ENCODE measurements at regions not wholly inside any gene's neighbourhood (a gene's known extent, or its start where the extent isn't known, plus 50 kb on each side); places are given as distances from the start of the nearest gene placed in this dataset.

DNA sequence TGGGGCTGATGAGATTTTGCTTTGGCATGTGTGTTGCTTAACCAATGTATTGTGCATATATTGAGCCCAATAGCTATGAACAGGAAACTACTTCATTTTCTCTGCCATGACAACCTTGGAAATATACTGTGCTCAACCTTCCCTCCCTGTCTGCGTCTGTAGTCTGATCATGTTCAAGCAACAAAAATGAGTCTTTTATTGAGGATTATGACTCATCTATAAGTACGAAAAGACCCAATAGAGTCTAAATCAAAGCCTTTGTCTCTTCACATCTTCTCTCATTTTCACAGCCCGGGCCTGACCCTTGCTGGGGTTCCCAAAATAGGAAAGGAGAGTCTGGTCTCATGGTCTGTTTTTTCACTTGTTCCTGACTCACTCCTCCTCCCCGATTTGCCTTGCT, 158.2 kb downstream of the CAND1 start:
- no peak for DNase-seq

DNA sequence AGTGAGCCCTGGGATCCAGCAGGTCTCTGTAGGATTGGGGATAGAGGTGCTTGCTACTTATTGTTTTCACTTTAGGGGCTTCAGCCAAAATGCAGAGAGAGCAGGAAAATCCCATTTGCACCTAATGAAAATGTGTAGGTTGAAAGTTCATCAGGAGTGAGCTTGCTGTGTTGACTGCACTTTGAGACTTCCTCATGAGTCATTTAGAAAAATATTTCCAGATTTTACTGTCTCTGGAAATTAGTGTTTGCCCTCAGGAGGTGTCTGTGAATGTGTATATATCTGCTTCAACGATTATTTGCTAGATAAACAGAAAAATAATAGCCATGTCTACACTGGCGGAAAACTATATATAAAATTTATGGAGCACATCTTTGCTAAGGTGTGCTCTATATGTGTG, 159.3 kb downstream of the CAND1 start:
- DNase-seq = no peak

DNA sequence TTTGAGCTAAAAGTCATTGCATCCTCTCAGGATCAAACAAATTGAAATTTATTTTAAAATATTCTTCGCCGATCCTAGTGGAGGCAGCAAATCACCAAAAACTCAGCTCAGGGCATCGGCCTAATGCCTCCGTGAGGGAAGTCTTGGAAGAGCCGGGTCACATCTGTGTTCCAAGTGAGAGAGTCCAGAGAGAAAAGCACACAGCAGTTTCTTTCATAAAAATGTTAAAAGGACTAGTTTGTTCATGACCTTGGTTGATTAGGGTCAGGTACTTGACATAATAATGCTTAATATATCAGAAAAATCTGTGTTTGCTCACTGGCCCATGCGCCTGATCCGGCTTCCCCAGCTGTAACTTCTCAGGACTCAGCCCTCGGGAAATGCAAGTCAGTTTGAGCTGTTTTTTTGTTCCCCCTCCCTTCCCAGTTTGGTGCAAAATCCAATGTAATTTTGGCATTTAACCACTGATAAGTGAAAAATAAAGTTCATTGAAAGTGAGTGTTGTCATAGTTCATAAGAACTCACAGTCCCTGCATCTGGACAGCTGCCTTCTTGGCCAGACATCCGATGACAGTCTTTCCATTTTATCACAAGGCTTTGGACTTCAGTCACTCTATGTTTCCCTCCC, 161.7 kb downstream of the CAND1 start:
- peak; percentile 67 for DNase-seq

DNA sequence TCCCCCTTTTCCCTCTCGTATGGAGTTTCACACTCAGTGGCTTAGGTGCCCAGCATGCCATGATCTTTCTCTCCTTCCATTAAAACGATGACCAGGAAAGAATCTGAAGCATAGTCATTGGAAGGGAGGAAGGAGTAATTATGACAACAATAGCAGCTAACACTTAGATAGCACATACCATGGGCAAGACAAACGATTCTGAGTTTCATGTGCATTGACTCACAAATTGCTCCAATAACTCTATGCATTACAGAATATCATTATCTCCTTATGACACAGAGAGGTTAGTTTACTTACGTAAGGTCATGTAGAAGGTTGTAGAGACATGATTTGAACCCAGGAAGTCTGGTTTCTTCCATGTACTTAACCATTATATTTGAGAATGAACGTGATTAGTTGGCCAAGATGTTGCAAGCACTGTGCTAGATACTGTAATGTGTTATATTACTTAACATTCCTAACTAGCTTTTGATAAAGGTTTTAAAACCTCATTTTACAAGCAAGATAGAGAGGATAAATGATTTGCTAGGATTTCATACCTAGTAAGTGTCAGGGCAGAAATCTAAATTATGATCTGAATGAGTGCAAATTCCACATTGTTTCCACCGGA, 162.4 kb downstream of the CAND1 start:
- DNase-seq = no peak

DNA sequence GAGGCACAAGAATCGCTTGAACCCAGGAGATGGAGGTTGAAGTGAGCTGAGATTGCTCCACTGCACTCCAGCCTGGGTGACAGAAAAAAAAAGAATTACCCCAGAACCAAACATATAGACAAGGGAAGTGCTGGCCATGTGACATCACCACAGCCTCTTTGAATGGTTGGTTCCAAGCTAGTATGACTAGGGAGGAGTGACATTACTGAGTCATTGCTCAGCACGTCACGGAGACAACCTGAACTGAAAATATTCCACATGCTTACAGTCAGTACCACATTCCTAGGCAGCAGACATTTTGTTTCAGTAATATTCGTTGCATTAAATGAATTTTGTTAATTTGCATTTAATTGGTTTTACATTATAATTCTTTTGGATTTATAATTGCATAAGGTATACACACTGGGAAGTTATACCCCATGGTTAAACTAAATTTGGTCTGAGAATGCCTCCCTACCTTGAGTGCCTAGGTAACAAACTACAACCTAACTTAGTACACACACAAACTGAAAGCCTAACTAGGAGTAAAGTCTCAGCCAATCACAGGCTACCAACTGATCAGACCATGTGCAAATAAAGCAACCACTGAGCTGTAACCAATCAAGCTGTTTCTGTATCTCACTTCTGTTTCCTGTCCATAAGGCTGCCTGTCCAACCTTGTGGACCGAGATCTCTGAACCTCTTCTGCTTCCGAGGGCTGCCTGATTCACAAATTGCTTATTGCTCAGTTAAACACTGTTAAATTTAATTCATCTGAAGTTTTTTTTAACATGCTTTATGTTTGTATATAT, 164.4 kb downstream of the CAND1 start:
- DNase-seq = no peak

DNA sequence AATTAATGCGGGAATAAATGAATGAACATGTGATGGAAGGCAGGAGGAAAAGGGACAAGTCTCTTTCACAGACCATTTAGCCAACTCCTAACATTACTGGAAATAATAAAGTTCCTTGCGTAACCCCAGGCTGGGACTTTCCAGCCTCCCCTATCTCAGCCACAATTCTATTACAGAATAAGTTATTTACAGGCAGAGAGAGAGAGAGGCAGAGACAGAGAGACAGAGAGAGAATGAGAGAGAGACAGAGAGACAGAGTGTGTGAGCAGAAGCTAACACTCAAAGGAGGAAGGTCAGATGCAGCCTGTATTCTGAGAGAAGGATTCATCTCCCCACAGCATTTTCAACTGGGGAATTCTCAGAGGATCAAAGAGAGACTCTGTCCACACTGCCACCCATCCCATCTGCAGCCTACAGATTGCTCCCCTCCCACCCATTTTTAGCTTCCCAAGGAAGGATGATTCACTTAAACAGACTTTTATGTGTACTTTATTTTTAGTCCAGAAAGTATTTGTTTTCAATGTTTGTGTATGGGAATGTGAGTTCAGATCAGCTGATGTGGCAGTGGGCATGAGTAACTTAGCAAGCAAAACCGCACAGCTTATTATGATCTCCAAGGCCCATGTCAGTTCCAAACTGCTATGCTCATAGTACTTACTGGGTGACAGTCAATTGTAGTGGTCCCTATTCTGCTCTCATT, 165.7 kb downstream of the CAND1 start:
- DNase-seq = no peak

DNA sequence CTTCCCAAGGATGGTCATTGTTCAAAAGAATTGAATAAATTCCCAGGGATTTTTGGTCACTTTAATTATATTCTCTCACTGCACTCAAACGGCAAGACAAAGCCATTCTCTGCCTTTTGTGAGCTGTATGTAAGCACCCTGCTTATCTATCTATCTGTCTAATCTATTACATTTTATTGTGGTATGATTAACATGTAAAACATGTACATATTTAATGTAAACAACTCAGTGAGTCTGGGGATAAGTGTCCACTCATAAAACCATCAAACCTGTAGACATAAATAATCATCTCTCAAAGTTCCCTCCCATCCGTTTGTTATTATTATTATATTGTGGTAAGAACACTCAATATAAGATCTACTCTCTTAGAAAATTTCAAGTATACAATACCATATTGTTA, 167.1 kb downstream of the CAND1 start:
- DNase-seq = no peak

DNA sequence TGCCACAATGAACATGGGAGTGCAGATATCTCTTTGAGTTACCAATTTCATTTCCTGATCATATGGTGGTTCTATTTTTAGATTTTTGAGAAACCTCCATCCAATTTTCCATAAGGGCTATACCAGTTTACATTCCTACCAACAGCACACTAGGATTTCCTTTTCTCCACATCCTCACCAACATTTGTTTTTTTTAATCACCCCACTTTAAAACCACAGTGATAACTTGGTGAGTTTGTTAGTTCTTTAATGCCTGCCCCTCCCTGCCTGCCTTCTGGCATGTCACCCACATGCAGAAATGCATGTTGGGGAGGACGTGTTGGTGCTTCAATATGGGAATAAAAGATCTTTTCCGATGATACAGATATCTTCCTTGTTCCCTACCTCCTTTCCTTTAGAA, 167.9 kb downstream of the CAND1 start:
- DNase-seq = no peak

DNA sequence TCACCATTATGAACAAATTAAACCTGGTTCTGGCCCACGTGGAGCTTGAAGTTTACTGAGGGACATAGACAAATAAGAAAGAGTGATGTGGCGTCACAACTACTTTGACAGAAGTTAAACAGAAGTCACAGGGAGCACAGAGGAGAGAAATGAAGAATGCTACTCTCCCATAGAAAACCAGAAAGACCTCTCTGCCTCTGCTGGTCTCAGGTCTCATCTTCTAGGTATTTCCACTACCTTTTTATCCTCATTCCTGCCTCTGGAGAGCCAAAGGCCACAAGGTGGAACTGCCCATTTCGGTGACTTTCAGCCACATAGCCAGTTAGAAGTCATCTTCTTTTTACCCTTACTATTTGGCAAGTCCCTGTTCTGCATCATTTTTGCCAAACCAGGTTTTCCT, 170.5 kb downstream of the CAND1 start:
- DNase-seq = no peak

DNA sequence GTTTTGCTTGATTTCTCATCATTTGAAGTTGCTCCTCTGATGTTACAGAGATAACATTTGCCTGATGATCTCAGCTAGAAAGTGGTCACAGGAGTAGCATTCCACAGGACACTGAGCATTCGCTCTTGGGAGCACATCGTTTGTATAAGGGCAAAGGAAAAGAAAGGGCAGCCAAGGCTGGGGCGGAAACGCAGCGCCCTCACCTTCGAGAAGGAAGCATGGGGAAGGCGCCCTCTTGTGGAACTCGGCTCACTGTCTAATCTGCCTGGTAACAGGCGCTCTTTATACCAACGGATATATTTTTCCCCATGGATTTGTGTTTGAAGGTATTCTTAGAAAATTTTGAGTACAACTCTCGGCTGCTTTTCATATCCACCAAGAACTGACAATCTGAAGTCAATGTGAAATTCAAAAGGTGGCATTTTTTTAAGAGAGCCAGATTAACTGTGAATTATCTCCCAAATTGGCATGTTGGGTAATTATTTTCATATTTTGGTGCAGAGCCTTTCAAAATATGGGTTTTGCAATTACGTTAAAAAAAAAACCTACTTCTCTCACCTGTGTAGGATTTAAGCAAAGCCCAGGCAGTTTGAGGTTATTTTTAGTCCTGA, 172.7 kb downstream of the CAND1 start:
- peak; percentile 85 for DNase-seq

DNA sequence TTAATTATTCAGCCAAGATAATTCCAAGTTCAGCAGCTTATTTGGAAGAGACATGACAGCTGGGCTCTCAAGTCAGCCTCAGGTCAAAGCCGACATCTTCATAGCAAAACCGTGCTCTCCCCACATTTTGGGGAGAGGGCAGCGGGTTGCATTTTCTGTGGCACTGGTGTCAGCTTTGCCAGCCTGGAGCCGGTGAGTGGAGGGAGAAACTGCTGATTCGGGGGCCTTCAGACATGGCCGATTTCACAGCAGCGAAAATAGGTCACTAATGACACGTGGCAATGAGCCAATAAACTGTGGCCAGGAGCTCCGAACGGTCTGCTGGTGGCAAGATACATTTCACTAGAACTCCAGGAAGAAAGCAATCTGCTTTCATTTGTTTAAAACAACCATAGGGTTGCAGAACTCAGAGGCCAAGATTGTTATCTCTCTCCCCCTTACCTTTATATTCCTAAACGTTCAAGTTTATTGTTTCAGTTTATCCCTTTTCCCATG, 173.2 kb downstream of the CAND1 start:
- peak; percentile 34 for DNase-seq

DNA sequence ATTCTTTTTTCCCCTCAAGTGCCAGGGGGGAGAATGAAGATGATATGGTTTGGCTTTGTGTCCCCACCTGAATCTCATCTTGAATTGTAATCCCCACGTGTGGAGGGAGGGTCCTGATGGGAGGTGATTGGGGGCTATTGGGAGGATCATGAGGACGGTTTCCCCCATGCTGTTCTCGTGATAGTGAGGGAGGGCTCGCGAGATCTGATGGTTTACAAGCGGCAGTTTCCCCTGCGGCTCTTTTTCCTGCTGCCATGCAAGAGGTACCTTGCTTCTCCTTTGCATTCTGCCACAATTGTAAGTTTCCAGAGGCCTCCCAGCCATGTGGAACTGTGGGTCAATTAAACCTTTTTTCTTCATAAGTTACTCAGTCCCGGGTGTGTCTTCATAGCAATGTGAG, 173.7 kb downstream of the CAND1 start:
- DNase-seq = no peak

DNA sequence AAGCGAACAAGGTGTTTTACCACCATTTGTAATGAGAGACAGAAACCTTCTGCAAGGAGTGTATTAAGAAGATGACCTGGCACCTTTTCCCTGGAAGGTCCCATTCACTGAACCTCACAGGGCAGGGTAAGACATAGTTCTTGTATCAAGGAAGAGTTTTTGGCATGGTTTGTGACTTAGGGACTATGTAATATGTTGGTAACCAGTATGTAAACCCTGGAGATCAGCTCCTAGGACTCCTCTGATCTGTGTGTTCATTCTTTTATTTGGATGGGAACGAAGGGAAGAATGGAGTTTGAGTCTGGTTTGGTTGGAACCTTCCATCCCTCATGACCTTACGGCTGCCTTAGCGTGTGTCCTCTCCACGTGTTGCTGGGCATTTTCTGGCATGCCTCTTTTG, 175.4 kb downstream of the CAND1 start:
- DNase-seq = no peak

DNA sequence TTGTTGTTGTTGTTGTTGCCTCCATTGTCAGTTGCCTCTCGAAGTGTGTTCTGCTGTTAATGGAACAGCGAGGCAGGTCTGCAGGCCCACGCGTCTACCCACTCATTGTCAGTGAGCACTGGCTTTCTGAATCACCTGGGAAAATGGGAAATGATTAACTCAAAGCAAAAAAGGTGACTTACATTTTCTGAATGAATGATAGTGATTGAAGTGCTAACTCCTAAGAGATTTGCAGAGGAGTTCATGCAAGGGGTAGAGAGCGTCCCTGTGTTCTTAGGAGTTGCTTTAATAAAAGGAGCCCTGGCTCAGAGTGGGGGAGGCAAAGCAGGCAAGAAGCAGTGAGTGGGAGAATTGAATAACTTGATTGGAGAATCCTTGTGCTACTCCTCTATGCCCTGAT, 177.6 kb downstream of the CAND1 start:
- no peak for DNase-seq

DNA sequence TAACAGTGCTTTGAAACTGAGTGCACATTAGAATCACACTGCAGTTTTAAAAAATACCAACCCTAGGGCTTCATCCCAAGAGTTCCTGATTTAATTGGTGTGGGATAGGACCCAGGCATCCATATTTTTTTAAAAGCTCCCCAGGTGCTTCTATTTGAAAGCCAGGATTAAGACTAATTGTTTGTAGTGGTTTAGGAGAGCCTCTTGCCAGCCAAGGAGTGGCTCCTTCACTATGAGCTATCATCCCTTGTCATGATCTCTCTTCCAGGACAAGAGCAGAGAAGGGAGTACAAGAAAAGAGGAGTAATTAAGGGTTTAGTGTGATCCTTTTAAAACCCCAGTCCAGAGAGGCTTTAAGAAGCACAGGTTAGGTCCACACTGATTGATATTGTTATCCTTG, 178.0 kb downstream of the CAND1 start:
- no peak for DNase-seq

DNA sequence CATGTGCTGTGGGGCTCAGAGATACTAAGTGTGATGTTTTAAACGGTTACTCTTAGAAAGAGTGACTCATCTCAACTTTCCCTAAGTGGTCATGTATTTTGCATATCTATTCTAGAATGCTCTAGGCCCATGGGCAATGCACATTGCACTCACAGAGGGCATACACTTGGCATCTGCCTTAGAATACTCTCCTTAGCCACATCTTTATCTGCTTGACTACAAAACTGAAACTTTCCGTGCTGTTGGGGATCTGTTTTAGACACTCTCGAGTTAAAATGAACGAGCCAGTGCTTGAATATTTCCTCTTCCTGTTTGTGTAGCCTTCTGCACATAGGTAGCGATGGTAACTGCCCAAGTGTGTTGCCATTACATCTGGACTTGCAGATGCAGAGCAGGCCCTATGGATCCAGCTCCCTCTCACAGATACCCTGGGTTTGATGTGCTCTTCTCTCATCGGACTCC, 180.5 kb downstream of the CAND1 start:
- DNase-seq = no peak

DNA sequence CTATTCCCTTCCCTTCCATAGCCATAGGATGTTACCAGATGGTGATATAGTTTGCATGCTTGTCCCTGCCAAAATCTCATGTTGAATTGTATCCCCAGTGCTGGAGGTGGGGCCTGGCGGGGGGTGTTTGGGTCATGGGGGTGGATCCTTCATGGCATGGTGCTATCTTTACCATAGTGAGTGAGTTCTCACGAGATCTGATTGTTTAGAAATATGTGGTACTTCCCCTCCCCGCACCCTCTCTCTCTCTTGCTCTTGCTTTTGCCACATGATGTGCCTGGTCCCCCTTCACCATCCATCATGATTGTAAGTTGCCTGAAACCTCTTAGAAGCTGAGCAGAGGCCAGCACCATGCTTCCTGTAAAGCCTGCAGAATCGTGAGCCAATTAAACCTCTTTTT, 181.3 kb downstream of the CAND1 start:
- no peak for DNase-seq

DNA sequence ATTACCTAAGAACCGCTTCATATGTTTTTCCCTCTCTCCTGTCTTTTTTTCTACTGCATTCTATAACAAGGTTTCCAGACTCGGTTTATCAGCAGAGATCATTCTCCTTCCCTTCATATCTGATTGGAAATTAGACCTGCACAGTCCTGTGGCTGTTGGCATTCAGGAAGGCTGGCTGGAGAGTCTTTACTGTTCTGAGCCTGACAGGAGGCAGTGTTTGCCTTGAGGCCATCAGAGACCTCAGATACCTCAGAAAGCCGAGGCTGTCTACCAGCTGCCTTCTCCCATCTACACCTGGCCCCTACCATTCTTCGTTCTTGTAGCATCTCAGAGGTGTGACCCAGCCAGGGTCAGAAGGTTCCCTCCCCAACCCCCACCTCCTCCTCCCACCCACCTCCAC, 182.0 kb downstream of the CAND1 start:
- no peak for DNase-seq

DNA sequence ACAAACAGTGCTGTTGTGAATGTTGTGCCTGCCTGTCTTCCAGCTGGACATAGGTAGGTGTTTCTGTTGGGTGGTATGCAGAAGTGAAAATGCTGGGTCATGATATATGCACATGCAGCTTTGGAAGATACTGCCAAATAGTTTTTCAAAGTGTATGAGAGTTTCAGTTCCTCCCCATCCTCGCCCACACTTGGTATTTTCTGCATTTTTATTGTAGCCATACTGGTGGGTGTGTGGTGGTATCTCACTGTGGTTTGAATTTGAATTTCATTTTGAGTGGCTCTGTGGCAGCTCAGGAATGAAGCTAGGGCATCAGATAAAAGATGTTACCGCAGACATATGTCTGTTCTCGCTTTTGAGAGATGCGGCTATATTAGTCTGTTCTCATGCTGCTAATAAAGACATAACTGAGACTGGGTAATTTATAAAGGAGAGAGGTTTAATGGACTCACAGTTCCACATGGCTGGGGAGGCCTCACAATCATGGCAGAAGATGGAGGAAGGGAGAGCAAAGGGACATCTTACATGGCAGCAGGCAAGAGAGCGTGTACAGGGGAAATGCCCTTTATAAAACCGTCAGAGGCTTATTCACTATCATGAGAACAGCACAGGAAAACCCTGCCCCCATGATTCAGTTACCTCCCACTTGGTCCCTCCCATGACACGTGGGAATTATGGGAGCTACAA, 183.1 kb downstream of the CAND1 start:
- no peak for DNase-seq

DNA sequence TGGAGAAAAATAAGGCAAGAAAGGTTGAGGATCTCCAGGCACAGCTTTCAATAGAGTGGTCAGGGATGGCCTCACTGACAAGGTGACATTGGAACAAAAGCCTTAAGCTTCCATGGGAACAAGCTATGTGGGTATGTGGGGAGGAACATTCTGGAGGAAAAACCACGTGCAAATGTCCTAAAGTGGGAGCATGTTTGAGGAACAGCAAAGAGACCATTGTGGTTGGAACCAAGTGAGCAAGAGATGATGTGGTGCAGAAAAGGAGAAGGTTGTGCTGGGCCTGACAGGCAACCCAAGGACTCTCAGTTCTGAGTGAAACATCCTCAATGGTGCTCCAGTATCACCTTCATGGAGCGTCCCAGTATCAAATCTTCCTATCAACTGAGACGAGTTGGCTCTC, 184.0 kb downstream of the CAND1 start:
- no peak for DNase-seq

DNA sequence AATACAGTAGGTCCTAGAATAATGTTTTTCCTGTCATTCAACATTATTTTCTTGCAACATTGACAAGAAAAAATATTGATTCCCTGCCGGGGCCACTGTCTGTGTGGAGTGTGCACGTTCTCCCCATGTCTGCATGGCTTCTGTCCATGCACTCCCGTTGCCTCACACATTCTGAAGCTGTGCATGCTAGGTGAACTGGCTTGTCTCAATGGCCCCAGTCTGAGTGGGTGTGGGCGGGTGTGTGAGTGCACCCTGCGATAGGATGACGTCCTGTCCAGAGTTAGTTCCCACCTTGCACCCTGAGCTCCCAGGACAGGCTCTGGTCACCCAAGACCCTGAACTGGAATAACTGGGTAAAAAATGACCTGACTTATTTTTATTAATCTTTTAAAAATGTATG, 186.1 kb downstream of the CAND1 start:
- DNase-seq = no peak

DNA sequence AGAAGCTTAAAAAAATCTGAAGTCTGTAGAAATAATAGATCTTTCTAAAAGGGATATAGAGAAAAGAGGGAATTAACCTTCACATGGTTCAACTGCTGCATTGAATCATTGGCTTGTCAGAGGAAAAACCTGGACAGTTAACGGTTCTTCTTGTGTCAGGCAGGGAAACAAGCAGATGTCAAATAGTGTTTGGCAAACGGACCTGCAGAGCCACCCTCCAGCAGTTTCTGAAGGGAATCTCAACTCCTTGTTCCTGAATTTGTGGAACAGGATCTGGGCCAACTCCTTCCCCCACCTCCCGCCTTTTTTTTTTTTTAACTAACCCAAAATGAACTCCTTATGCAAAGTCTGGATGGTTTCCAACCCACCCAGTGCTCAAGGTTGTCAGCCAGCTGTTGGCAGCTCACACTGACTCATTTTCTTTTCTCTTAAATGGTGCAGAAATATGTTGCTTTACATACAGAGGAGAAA, 187.3 kb downstream of the CAND1 start:
- DNase-seq = peak; percentile 57

Measured in right hindlimb (tissue), 1 donor.